AG08395 (cell line): ENCODE measurements at regions not wholly inside any gene's neighbourhood (a gene's known extent, or its start where the extent isn't known, plus 50 kb on each side); places are given as distances from the start of the nearest gene placed in this dataset.

ENCODE experiments used
- DNase-seq: peaks from one replicate; pipeline ENCODE4 v3.0.0; 2012; ENCODE audit warnings: mixed read lengths, low spot score

GRCh38 chr11:86119077-86119476, 50.2 kb upstream of the PICALM start:
- no peak for DNase-seq
